Right lobe of liver (tissue), 6 donors: ENCODE measurements at regions not wholly inside any gene's neighbourhood (a gene's known extent, or its start where the extent isn't known, plus 50 kb on each side); places are given as distances from the start of the nearest gene placed in this dataset.

ENCODE experiments used
- ATAC-seq, 4 donors: fragments of 200-7000 bp; cut with Tn5 transposase; one replicate each; pipeline ENCODE4 v1.9.1; 2020; ENCODE audit warnings: mild to moderate bottlenecking in 4 of 4, moderate library complexity in 4 of 4
- DNase-seq, 3 donors: peaks; one replicate each; pipeline ENCODE4 v3.0.0-alpha.2; 2020
- H3K27ac ChIP-seq, 3 donors: fragments of 200-600 bp; one replicate each; pipeline ENCODE4 v1.8.0; 2022
- H3K27me3 ChIP-seq, 2 donors: fragments of 200-600 bp; one replicate each; pipeline ENCODE4 v1.8.0; 2022
- H3K36me3 ChIP-seq, 4 donors: fragments of 200-600 bp; sonication (generic) in 1 of 4; one replicate each; pipeline versions ENCODE4 v1.5.1 to v1.8.0; 2017 to 2022; ENCODE audit warnings: control low read depth in 1 of 4
- H3K4me1 ChIP-seq, 4 donors: fragments of 200-600 bp; sonication (generic) in 1 of 4; one replicate each; pipeline versions ENCODE4 v1.5.1 to v1.8.0; 2017 to 2022; ENCODE audit warnings: control low read depth in 1 of 4
- H3K4me3 ChIP-seq, 3 donors: fragments of 200-600 bp; one replicate each; pipeline ENCODE4 v1.8.0; 2022
- H3K9me3 ChIP-seq, 4 donors: fragments of 200-600 bp; sonication (generic) in 1 of 4; one replicate each; pipeline versions ENCODE4 v1.5.1 to v1.8.0; 2017 to 2022; ENCODE audit warnings: control low read depth in 1 of 4
- POLR2A ChIP-seq: fragments of 450-650 bp; IDR thresholded peaks from one replicate; pipeline ENCODE4 v1.6.1; 2017; ENCODE audit warnings: antibody characterized with exemption, mild to moderate bottlenecking
- WGBS: methylation state at CpG from one replicate; pipeline ENCODE4 v1.1.6; 2018; ENCODE audit warnings: low coverage, low lambda C conversion rate; ENCODE audit not compliant: insufficient coverage; ENCODE audit errors: missing lambda C conversion rate; 5-methylcytosine and 5-hydroxymethylcytosine counted together
- intact Hi-C, 2 donors: fragments of 100-400 bp; cut with DNase I; formaldehyde crosslinking; loops; one replicate each; pipeline versions ENCODE4 v1.11.2 to v1.14.1; 2022
- TF ChIP-seq, protein P1 (sequence below), 4 donors: fragments of 200-600 bp in 3 of 4; fragments of 450-650 bp in 1 of 4; IDR thresholded peaks; one replicate each; pipeline versions ENCODE4 v1.5.1 to v1.8.0; 2016 to 2022; ENCODE audit warnings: antibody characterized with exemption in 4 of 4, mild to moderate bottlenecking in 2 of 4
- donor health status: DM: no; HTN: yes; CAD: no.
- donor health status: DM: no; HTN: no; CAD: no.
- donor health status: DM: no; HTN: no; CAD: no.
- donor health status: DM: no; HTN: yes; CAD: no.
- donor health status: DM: no; HTN: yes; CAD: no.

DNA sequence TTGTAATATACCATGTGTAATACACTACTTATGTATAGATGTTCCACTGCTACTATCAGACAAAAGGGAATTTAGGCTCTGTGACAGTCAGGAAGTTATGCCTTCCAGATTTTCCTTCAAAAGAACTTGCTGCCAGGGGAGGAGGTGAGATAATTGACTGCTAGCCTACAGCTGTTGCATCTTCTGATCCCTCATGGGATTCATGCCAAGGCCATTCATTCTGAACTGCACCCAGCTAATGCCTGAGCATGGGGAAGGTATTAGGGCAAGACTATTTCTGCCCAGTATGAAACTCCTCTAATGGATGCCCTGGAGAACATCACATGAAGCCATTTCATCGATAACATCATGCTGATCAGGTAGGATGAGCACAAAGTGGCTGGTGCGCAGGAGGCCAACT, 746.5 kb upstream of the ZNF608 start:
- no peaks in the 10 kb centered on the region for H3K4me1 ChIP-seq
- 86% methylated on average over 1 of the region's 2 CpGs for WGBS
- H3K27me3 ChIP-seq = no peaks in the 10 kb centered on the region
- DNase-seq = no peak
- no peak overlapping the region for H3K4me3 ChIP-seq
- no peaks in the 10 kb centered on the region for H3K36me3 ChIP-seq
- no peak for TF ChIP-seq POLR2A
- TF ChIP-seq, protein P1, sequence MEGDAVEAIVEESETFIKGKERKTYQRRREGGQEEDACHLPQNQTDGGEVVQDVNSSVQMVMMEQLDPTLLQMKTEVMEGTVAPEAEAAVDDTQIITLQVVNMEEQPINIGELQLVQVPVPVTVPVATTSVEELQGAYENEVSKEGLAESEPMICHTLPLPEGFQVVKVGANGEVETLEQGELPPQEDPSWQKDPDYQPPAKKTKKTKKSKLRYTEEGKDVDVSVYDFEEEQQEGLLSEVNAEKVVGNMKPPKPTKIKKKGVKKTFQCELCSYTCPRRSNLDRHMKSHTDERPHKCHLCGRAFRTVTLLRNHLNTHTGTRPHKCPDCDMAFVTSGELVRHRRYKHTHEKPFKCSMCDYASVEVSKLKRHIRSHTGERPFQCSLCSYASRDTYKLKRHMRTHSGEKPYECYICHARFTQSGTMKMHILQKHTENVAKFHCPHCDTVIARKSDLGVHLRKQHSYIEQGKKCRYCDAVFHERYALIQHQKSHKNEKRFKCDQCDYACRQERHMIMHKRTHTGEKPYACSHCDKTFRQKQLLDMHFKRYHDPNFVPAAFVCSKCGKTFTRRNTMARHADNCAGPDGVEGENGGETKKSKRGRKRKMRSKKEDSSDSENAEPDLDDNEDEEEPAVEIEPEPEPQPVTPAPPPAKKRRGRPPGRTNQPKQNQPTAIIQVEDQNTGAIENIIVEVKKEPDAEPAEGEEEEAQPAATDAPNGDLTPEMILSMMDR (IDR thresholded peaks at IDR 0.05) = no peak
- no peaks in the 10 kb centered on the region for H3K9me3 ChIP-seq
- no peak overlapping the region for H3K27ac ChIP-seq
- ATAC-seq = no peak
- intact Hi-C loops = no loop called here

DNA sequence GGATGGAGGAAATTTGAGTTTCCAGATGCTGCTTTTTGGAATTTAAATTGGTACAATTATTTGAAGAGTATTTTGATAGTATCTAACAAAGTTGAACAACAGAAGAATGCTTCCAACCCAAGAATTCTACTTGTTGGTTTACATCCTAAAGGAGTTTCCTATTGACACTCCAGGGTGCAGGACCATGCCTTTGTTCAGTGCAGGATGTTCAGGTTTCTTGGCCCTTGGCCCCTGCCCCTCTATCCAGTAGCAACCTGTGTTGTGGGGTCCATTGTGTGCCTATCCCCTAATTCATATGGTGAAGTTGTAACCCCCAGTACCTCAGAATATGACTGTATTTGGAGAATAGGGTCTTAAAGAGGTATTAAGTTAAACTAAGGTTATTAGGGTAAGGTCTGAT, 750.0 kb upstream of the ZNF608 start:
- no peak overlapping the region for H3K4me3 ChIP-seq
- TF ChIP-seq POLR2A = no peak
- TF ChIP-seq, protein P1 (IDR thresholded peaks at IDR 0.05) = no peak
- ATAC-seq = no peak
- no peak for DNase-seq
- H3K36me3 ChIP-seq = no peaks in the 10 kb centered on the region
- H3K27ac ChIP-seq = no peak overlapping the region
- no peaks in the 10 kb centered on the region for H3K27me3 ChIP-seq
- no peaks in the 10 kb centered on the region for H3K9me3 ChIP-seq
- no peaks in the 10 kb centered on the region for H3K4me1 ChIP-seq
- intact Hi-C loops = no loop called here

DNA sequence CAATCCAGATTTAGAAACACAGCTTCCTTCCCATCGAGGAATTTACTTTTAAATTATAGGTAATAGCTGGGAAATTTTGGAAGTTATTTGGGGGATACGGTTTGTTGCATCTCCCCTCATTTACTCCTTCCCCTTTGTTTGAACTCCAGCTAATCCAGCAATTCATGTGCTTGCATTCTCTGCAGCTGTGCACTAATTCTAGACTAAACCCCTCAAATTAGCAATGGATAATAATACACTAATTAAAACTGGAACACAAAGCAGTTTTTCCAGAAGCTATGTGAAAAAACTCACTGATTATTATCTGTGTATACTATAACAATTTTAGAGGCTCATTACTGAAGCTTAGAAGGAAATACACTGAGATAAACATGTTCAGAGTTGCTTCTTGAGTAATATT, 751.2 kb upstream of the ZNF608 start:
- intact Hi-C loops = no loop called here
- no peak overlapping the region for H3K4me3 ChIP-seq
- ATAC-seq (no peak), DNase-seq (no peak)
- H3K27me3 ChIP-seq = no peaks in the 10 kb centered on the region
- no peaks in the 10 kb centered on the region for H3K4me1 ChIP-seq
- no peak for TF ChIP-seq POLR2A
- TF ChIP-seq, protein P1 (IDR thresholded peaks at IDR 0.05) = no peak
- H3K36me3 ChIP-seq = no peaks in the 10 kb centered on the region
- no peak overlapping the region for H3K27ac ChIP-seq
- H3K9me3 ChIP-seq = no peaks in the 10 kb centered on the region
- WGBS = 45% methylated on average over 2 of the region's 2 CpGs

DNA sequence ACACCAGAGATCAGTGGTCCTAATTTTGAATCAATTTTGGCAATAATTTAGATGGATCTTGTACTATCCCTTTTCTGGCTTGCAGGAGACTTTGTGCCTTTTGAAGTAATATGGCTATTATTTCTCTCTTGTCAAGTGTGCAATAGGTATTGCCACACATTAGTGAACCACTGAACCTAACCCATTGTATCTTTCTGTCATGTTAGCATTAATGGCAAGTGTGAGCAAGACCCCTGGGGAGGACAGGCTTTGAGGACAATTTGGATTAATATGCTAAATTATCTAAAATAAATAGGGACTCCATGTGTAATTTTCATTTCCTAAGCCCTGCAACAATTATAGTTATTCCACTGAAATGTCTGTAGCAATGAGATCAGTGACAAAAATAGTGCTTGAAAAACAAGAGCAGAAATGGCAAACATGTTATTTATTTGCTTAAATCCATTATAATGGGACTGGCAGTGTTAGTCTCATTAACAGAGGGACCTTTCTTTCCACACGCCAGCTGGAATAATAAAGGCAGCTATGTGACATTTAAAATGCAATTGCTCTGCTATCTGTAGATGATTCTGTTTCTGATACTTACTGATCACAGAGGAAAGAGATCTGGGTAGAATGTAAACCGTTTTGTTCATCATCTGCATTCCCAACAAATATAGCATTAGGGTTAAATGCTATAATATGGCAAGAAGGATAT, 753.3 kb upstream of the ZNF608 start:
- Histone ChIP-seq H3K4me1 (no peaks in the 10 kb centered on the region), H3K27ac (no peak overlapping the region), H3K36me3 (no peaks in the 10 kb centered on the region), H3K27me3 (no peaks in the 10 kb centered on the region), H3K4me3 (no peak overlapping the region), H3K9me3 (no peaks in the 10 kb centered on the region)
- intact Hi-C loops = no loop called here
- ATAC-seq = no peak
- 48% methylated on average over 2 of the region's 2 CpGs for WGBS
- TF ChIP-seq, protein P1 (IDR thresholded peaks at IDR 0.05) = no peak
- no peak for TF ChIP-seq POLR2A
- no peak for DNase-seq

DNA sequence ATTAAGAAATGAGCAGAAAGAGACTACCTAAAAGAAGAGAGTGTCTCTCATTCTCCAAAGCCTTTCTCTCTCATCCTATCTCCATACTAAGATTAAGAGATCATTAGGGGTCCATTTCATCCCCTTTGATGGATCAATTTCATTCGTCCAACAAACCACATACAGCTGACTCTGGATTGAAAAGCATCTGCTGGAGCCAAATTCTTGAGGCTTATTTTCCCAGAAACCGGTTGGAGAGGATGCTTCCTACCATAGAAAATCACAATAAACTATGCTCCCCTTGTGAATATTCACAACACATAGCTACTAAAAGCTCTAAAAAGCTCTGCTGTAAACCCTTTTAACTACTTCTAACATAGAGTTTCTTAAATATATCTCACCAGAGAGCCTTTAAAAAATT, 755.0 kb upstream of the ZNF608 start:
- Histone ChIP-seq H3K4me1 (no peaks in the 10 kb centered on the region), H3K36me3 (no peaks in the 10 kb centered on the region), H3K27me3 (no peaks in the 10 kb centered on the region), H3K9me3 (no peaks in the 10 kb centered on the region), H3K27ac (no peak overlapping the region), H3K4me3 (no peak overlapping the region)
- DNase-seq = no peak
- 38% methylated on average over 2 of the region's 2 CpGs for WGBS
- no peak for TF ChIP-seq POLR2A
- TF ChIP-seq, protein P1 (IDR thresholded peaks at IDR 0.05) = no peak
- ATAC-seq = no peak
- intact Hi-C loops = no loop called here
